ENCODE measurements at regions not wholly inside any gene's neighbourhood (a gene's known extent, or its start where the extent isn't known, plus 50 kb on each side); places are given as distances from the start of the nearest gene placed in this dataset.

DNA sequence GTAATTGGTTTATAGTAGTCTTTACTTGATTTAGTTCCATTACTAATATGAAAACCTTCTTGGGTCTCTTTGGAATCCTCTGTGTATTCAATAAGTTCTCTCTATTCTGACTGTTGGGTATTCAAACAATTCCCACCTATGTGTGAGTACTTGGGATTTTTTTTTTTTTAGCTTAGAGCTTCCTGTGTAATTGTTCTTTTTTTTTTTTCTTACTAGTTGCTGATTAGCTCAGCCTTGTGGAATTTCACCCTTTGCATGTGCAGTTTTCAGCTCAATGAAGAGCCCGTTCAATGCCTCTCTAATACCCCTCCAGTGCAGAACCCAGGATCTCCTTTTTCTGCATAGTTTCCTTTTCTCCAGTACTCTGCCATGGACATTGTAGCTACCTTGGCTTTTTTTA lies 339.1 kb upstream of the GALNT5 start:
- TF ChIP-seq, protein P1, sequence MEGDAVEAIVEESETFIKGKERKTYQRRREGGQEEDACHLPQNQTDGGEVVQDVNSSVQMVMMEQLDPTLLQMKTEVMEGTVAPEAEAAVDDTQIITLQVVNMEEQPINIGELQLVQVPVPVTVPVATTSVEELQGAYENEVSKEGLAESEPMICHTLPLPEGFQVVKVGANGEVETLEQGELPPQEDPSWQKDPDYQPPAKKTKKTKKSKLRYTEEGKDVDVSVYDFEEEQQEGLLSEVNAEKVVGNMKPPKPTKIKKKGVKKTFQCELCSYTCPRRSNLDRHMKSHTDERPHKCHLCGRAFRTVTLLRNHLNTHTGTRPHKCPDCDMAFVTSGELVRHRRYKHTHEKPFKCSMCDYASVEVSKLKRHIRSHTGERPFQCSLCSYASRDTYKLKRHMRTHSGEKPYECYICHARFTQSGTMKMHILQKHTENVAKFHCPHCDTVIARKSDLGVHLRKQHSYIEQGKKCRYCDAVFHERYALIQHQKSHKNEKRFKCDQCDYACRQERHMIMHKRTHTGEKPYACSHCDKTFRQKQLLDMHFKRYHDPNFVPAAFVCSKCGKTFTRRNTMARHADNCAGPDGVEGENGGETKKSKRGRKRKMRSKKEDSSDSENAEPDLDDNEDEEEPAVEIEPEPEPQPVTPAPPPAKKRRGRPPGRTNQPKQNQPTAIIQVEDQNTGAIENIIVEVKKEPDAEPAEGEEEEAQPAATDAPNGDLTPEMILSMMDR (IDR thresholded peaks at IDR 0.05; ENCODE audit: insufficient read depth, low read length, poor library complexity, severe bottlenecking), result no peak
- TF ChIP-seq EZH2phosphoT487 (conservative IDR thresholded peaks at IDR 0.05; ENCODE audit: low read length), result no peak

Measured in SU-DHL-6 (cell line).